HG03558 (cell line): ENCODE measurements at regions not wholly inside any gene's neighbourhood (a gene's known extent, or its start where the extent isn't known, plus 50 kb on each side); places are given as distances from the start of the nearest gene placed in this dataset.
A peak's percentile ranks its signal among the peaks of the same experiment; 100 is the strongest.

Experiments
- ATAC-seq: cut with Tn5 transposase; IDR thresholded peaks from one replicate; pipeline ENCODE4 v1.9.1; 2021; ENCODE audit warnings: moderate number of reproducible peaks; ENCODE audit not compliant: unreplicated experiment; ENCODE audit errors: extremely low read depth

DNA sequence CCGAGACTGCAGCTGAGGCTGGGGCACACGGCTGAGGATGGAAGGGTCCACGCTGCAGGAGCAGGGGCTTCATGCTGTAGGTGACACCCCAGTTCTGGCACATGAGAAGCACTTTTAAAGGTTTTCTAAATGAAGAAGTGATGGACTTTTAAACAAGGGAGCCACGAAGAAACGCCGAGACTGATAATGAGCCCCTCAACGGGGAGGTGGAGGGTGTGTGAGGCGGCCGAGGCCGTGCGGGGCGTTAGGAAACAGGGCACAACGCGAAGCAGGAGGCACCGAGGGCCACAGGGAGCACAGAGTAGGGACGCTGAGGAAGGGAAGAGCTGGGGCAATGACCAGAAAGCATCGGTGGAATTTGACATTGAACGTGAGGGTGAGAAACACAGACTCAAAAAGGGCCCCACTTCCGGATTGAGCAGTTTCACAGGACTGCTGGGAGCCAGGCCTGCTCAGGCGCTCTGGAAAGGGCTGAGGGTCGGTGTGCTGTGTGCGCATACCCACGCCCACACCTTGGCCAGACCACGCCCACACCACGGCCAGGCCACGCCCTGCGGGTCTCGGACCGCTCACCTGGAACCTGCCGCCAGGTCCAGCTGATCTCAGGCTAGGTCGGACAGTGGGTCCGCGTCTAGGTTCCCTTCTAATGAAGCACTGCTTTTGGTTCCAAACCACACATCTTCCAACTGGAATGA lies 115.7 kb downstream of the GYPC start:
- ATAC-seq, result no peak

DNA sequence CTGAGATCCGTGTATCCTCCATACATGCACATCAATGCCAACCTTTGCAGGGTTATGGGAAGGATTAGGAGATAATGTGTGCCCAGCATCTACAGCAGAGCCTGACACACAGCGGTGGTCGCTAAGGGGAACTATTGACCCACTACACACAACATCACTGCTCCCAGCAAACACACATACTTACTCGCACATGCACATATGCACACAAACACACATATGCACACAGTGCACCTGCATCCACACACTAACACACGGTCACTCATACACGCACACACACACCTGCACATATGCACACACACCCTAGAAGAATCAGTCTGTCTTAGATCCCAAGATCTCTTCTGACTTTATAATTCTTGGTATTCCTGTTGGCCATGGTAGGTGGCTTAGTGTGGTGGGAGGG lies 118.3 kb downstream of the GYPC start:
- ATAC-seq, result no peak

- ATAC-seq, result no peak
Observed at GRCh38 chr2:126774761-126775160, 118.8 kb downstream of the GYPC start.

DNA sequence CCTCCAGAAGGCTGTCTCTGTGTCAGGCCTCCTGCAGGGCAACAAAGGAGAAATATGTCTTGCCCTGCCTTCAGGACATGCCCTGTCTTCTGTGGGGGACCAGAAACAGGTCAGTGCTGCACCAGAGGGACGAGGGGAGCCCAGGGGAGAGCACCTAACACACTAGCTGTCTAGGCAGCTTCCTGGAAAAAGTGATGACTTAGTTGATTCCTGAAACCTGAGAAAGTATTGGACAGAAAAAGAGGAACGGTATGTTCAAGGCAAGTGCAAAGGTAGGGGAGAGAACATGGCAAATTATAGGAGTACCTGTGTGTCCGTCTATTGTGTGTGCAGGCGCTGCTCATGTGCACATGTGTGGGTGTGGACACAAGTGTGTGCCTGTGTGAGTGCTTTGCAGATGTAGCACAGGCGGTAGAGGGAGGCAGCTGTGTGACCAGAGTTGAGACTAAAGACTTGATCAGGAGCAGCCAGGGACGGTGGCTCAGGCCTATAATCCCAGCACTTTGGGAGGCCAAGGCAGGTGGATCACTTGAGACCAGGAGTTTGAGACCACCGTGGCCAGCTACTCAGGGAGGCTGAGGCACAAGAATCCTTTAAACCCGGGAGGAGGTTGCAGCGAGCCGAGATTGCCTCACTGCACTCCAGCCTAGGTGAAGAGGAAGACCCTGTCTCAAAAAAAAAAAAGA lies 119.5 kb downstream of the GYPC start:
- ATAC-seq, result no peak

- no peak for ATAC-seq
Observed at GRCh38 chr2:126776255-126776654, 120.3 kb downstream of the GYPC start.

- ATAC-seq, result peak; percentile 79
Observed at GRCh38 chr2:126776692-126777619, 121.0 kb downstream of the GYPC start.

GRCh38 chr2:126777620-126777978 lies 121.1 kb upstream of the TEX51 start:
- ATAC-seq, result peak; percentile 17

- no peak for ATAC-seq
Observed at GRCh38 chr2:126778561-126779501, 119.9 kb upstream of the TEX51 start.

GRCh38 chr2:126781206-126781605 lies 117.5 kb upstream of the TEX51 start:
- ATAC-seq, result no peak

GRCh38 chr2:126781806-126782205 lies 116.9 kb upstream of the TEX51 start:
- ATAC-seq, result no peak

DNA sequence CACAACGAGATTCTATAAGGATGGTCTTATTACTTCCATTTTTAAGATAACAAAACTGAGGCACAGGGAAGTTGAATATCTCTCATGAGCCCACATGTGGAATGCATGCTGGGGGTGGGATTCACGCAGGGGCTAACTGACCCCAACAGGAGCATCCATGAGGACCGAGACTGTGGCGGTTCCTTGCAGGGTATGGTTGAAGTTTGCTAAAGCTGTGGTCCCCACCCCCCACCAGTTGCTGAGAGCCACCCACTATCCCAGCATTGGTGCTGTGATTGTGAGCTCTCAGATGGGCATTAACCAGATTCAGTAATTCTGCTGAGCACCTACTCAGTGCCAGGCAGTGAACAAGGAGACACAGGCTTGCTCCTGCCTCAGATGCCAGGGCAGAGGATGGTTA lies 116.0 kb upstream of the TEX51 start:
- no peak for ATAC-seq

DNA sequence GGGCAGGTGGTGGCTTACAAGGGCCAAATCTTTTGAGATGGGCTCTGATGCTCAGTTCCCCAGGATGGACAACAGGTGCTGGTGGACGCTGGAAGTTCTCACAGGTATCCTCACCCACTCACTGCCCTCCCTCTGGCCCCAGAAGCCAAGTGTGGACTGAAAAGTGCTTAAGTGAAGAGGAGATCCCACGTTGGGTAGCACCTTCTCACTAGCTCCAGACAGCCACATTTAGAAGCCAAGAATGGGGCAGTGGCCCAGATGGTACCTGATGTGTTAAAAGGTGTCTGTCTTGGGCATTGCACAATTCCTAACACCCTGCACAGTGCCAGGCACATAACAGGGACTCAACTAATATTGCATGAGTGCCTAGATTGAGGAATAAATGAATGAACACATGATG lies 115.3 kb upstream of the TEX51 start:
- no peak for ATAC-seq

GRCh38 chr2:126784045-126784444 lies 114.6 kb upstream of the TEX51 start:
- no peak for ATAC-seq

GRCh38 chr2:126784621-126785020 lies 114.1 kb upstream of the TEX51 start:
- ATAC-seq, result no peak

DNA sequence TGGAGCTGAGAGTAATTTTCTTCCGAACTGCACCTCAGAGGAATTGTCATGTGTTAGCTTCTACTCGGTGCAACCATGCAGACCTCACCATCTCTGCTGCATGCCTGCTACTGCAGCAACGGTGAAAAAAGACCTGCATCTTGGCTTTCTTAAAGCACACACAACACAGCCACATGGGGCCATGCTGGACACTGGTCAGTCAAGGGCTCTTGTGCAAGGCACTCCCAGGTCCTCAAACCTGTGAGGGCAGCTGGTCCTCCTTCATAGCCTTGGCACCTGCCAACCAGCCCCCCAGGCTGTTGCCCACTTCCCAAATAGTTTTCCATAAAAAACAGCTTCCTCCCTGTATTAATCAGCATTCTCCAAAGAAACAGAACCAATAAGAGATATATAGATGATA lies 113.5 kb upstream of the TEX51 start:
- ATAC-seq, result no peak

GRCh38 chr2:126785862-126786261 lies 112.8 kb upstream of the TEX51 start:
- no peak for ATAC-seq

DNA sequence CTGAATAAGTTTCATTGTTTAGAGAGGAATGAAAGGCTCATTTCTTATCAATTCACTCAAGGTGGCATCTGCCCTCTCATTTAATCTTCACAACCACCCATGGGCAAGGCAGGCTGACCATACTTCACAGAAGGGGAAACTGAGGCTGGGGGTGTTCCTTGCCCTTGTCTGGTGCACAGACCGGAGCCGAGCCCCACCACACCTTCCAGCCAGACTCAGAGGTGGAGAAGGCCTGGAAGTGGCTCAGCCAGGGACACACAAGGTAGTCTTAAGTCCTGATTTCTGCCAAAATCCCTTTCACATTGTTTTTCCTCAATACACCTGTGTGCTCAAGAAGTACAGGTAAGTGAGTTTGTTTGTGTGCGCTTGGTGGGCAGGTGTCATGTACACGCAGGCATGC lies 111.9 kb upstream of the TEX51 start:
- no peak for ATAC-seq

DNA sequence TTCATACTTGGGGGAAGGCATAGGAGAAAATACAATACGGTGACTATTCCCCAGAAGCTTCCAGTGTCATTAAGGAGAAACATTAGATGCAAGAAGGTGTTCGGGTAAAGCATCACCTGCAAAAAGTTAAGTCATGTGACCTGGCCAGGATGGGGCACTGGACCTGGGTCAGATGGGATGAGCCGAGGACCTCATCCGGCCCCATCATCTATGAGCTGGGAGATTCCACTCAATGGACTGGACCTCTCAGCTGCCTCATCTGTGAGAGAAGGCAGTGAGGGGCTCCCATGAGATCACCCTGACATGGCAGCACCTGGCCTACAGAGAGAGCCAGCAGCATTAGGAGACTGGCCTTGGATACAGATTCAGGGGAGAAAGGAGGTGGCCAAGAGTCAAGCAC lies 111.4 kb upstream of the TEX51 start:
- ATAC-seq, result no peak

- no peak for ATAC-seq
Observed at GRCh38 chr2:126788113-126788512, 110.6 kb upstream of the TEX51 start.

DNA sequence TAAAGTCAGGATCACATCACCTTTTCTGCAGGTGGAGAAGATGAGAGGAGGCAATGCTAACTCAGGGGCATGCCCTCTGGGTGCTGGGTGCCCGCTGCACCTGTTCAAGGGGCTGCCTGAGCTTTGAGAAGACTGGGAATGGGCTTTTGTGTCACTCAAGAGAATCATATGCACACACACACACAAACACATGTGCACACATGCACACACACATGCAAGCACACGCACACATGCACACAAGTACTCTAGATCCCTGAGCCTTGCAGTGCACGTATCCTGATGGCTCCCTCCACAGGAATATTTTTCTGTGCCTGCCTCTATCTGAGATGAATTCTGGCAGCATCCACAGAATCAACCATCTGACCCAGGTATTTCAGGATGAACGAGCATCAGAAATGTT lies 110.0 kb upstream of the TEX51 start:
- no peak for ATAC-seq
